ENCODE measurements at regions not wholly inside any gene's neighbourhood (a gene's known extent, or its start where the extent isn't known, plus 50 kb on each side); places are given as distances from the start of the nearest gene placed in this dataset.

GRCh38 chr1:29767769-29768425 lies 531.6 kb downstream of the PTPRU start:
- TF ChIP-seq ESRRA (IDR thresholded peaks at IDR 0.05; ENCODE audit: borderline replicate concordance, low read length) (no peak), CTCF (IDR thresholded peaks at IDR 0.05) (no peak), SMC3 (IDR thresholded peaks at IDR 0.05) (no peak), ELK1 (IDR thresholded peaks at IDR 0.05; ENCODE audit: low read depth, low read length) (no peak), POLR2A (IDR thresholded peaks at IDR 0.05; ENCODE audit: low read length) (no peak), USF2 (IDR thresholded peaks at IDR 0.05) (no peak)
